ENCODE measurements at regions not wholly inside any gene's neighbourhood (a gene's known extent, or its start where the extent isn't known, plus 50 kb on each side); places are given as distances from the start of the nearest gene placed in this dataset.
A peak's percentile ranks its signal among the peaks of the same experiment; 100 is the strongest.

GRCh38 chr4:84003046-84003445 is 467.1 kb downstream of the GPAT3 start:
- DNase-seq (ENCODE audit: low spot score in 2 of 2) = no peak
- Histone ChIP-seq H3K4me1 (no peaks in the 10 kb centered on the region), H3K4me3 (no peak overlapping the region), H3K9me3 (no peaks in the 10 kb centered on the region), H3K27me3 (ENCODE audit: low read depth) (no peaks in the 10 kb centered on the region), H3K36me3 (replicated peaks) (no peaks in the 10 kb centered on the region)
- in situ Hi-C loops (cut with MboI; ENCODE audit: low sequenced_read_pairs) = no loop called here

GRCh38 chr4:84001876-84002569 is 466.1 kb downstream of the GPAT3 start:
- Histone ChIP-seq H3K9me3 (no peaks in the 10 kb centered on the region), H3K4me3 (no peak overlapping the region), H3K4me1 (no peaks in the 10 kb centered on the region), H3K36me3 (replicated peaks) (no peaks in the 10 kb centered on the region), H3K27me3 (ENCODE audit: low read depth) (no peaks in the 10 kb centered on the region)
- in situ Hi-C loops (cut with MboI; ENCODE audit: low sequenced_read_pairs) = no loop called here
- DNase-seq (ENCODE audit: low spot score in 2 of 2) = no peak

GRCh38 chr4:83996254-83996653 is 460.3 kb downstream of the GPAT3 start:
- Histone ChIP-seq H3K4me1 (no peaks in the 10 kb centered on the region), H3K27me3 (ENCODE audit: low read depth) (no peaks in the 10 kb centered on the region), H3K36me3 (replicated peaks) (no peaks in the 10 kb centered on the region), H3K4me3 (no peak overlapping the region), H3K9me3 (no peaks in the 10 kb centered on the region)
- in situ Hi-C loops (cut with MboI; ENCODE audit: low sequenced_read_pairs) = no loop called here
- no peak for DNase-seq (ENCODE audit: low spot score in 2 of 2)

GRCh38 chr4:83993774-83994173 is 457.9 kb downstream of the GPAT3 start:
- no peaks in the 10 kb centered on the region for H3K36me3 ChIP-seq (replicated peaks)
- DNase-seq (ENCODE audit: low spot score in 2 of 2) = peak in 1 of 2 experiments; percentile 44
- in situ Hi-C loops (cut with MboI; ENCODE audit: low sequenced_read_pairs) = no loop called here

GRCh38 chr4:83989835-83990234 is 453.9 kb downstream of the GPAT3 start:
- Histone ChIP-seq H3K4me3 (no peak overlapping the region), H3K4me1 (no peaks in the 10 kb centered on the region), H3K27me3 (ENCODE audit: low read depth) (no peaks in the 10 kb centered on the region), H3K9me3 (no peaks in the 10 kb centered on the region), H3K36me3 (replicated peaks) (no peaks in the 10 kb centered on the region)
- in situ Hi-C loops (cut with MboI; ENCODE audit: low sequenced_read_pairs) = no loop called here
- DNase-seq (ENCODE audit: low spot score in 2 of 2) = no peak

More at GRCh38 chr4:83993774-83994173, 457.9 kb downstream of the GPAT3 start:
- Histone ChIP-seq H3K4me3 (no peak overlapping the region), H3K27me3 (ENCODE audit: low read depth) (no peaks in the 10 kb centered on the region), H3K9me3 (no peaks in the 10 kb centered on the region), H3K4me1 (no peaks in the 10 kb centered on the region)

- in situ Hi-C loops (cut with MboI; ENCODE audit: low sequenced_read_pairs) = no loop called here
- no peaks in the 10 kb centered on the region for H3K4me1 ChIP-seq
- H3K9me3 ChIP-seq = no peaks in the 10 kb centered on the region
- no peaks in the 10 kb centered on the region for H3K36me3 ChIP-seq (replicated peaks)
- DNase-seq (ENCODE audit: low spot score in 2 of 2) = no peak
- no peak overlapping the region for H3K4me3 ChIP-seq
- H3K27me3 ChIP-seq (ENCODE audit: low read depth) = no peaks in the 10 kb centered on the region
Observed at GRCh38 chr4:83981156-83981555, 445.2 kb downstream of the GPAT3 start.

- in situ Hi-C loops (cut with MboI; ENCODE audit: low sequenced_read_pairs) = no loop called here
- no peak for DNase-seq (ENCODE audit: low spot score in 2 of 2)
Observed at GRCh38 chr4:83979773-83980172, 443.9 kb downstream of the GPAT3 start.

GRCh38 chr4:83974111-83974780 is 438.3 kb downstream of the GPAT3 start:
- Histone ChIP-seq H3K36me3 (replicated peaks) (no peaks in the 10 kb centered on the region), H3K27me3 (ENCODE audit: low read depth) (no peaks in the 10 kb centered on the region), H3K9me3 (no peaks in the 10 kb centered on the region), H3K4me3 (no peak overlapping the region), H3K4me1 (no peaks in the 10 kb centered on the region)
- in situ Hi-C loops (cut with MboI; ENCODE audit: low sequenced_read_pairs) = no loop called here
- no peak for DNase-seq (ENCODE audit: low spot score in 2 of 2)

More at GRCh38 chr4:83979773-83980172, 443.9 kb downstream of the GPAT3 start:
- no peaks in the 10 kb centered on the region for H3K9me3 ChIP-seq
- H3K4me3 ChIP-seq = no peak overlapping the region
- H3K4me1 ChIP-seq = no peaks in the 10 kb centered on the region
- no peaks in the 10 kb centered on the region for H3K36me3 ChIP-seq (replicated peaks)
- H3K27me3 ChIP-seq (ENCODE audit: low read depth) = no peaks in the 10 kb centered on the region

- in situ Hi-C loops (cut with MboI; ENCODE audit: low sequenced_read_pairs) = no loop called here
- Histone ChIP-seq H3K27me3 (ENCODE audit: low read depth) (no peaks in the 10 kb centered on the region), H3K4me3 (no peak overlapping the region), H3K4me1 (peaks cover 3% of the 10 kb centered on the region), H3K36me3 (replicated peaks) (no peaks in the 10 kb centered on the region), H3K9me3 (peaks cover 14% of the 10 kb centered on the region)
- no peak for DNase-seq (ENCODE audit: low spot score in 2 of 2)
Observed at GRCh38 chr4:83964996-83965541, 429.2 kb downstream of the GPAT3 start.

- in situ Hi-C loops (cut with MboI; ENCODE audit: low sequenced_read_pairs) = no loop called here
- DNase-seq (ENCODE audit: low spot score in 2 of 2) = no peak
- Histone ChIP-seq H3K4me3 (no peak overlapping the region), H3K9me3 (peaks cover 14% of the 10 kb centered on the region), H3K36me3 (replicated peaks) (no peaks in the 10 kb centered on the region), H3K27me3 (ENCODE audit: low read depth) (no peaks in the 10 kb centered on the region), H3K4me1 (peaks cover 3% of the 10 kb centered on the region)
Observed at GRCh38 chr4:83962492-83962891, 426.6 kb downstream of the GPAT3 start.

GRCh38 chr4:83961575-83961974 is 425.7 kb downstream of the GPAT3 start:
- DNase-seq (ENCODE audit: low spot score in 2 of 2) = peak in 1 of 2 experiments; percentile 17
- in situ Hi-C loops (cut with MboI; ENCODE audit: low sequenced_read_pairs) = no loop called here
- H3K9me3 ChIP-seq = peaks cover 14% of the 10 kb centered on the region
- no peak overlapping the region for H3K4me3 ChIP-seq
- no peaks in the 10 kb centered on the region for H3K27me3 ChIP-seq (ENCODE audit: low read depth)
- no peaks in the 10 kb centered on the region for H3K36me3 ChIP-seq (replicated peaks)
- H3K4me1 ChIP-seq = peaks cover 3% of the 10 kb centered on the region

- H3K27me3 ChIP-seq (ENCODE audit: low read depth) = no peaks in the 10 kb centered on the region
- H3K4me1 ChIP-seq = peaks cover 3% of the 10 kb centered on the region
- in situ Hi-C loops (cut with MboI; ENCODE audit: low sequenced_read_pairs) = no loop called here
- no peak overlapping the region for H3K4me3 ChIP-seq
- DNase-seq (ENCODE audit: low spot score in 2 of 2) = no peak
- no peaks in the 10 kb centered on the region; the same call in 1 of the 2 replicates for H3K9me3 ChIP-seq
- no peaks in the 10 kb centered on the region for H3K36me3 ChIP-seq (replicated peaks)
Observed at GRCh38 chr4:83959160-83959559, 423.3 kb downstream of the GPAT3 start.

GRCh38 chr4:83947830-83948193 is 411.9 kb downstream of the GPAT3 start:
- Histone ChIP-seq H3K9me3 (no peaks in the 10 kb centered on the region; the same call in 1 of the 2 replicates), H3K27me3 (ENCODE audit: low read depth) (peaks cover 3% of the 10 kb centered on the region), H3K36me3 (replicated peaks) (no peaks in the 10 kb centered on the region), H3K4me1 (no peaks in the 10 kb centered on the region), H3K4me3 (no peak overlapping the region)
- DNase-seq (ENCODE audit: low spot score in 2 of 2) = no peak
- in situ Hi-C loops (cut with MboI; ENCODE audit: low sequenced_read_pairs) = no loop called here

- no peak overlapping the region for H3K4me3 ChIP-seq
Observed at GRCh38 chr4:83947125-83947829, 411.4 kb downstream of the GPAT3 start.

More at GRCh38 chr4:83947125-83947829, 411.4 kb downstream of the GPAT3 start:
- in situ Hi-C loops (cut with MboI; ENCODE audit: low sequenced_read_pairs) = no loop called here
- Histone ChIP-seq H3K4me1 (no peaks in the 10 kb centered on the region), H3K27me3 (ENCODE audit: low read depth) (peaks cover 3% of the 10 kb centered on the region), H3K36me3 (replicated peaks) (no peaks in the 10 kb centered on the region), H3K9me3 (no peaks in the 10 kb centered on the region; the same call in 1 of the 2 replicates)
- no peak for DNase-seq (ENCODE audit: low spot score in 2 of 2)
